ENCODE measurements at regions not wholly inside any gene's neighbourhood (a gene's known extent, or its start where the extent isn't known, plus 50 kb on each side); places are given as distances from the start of the nearest gene placed in this dataset.
"Not testable (repeated sequence)": the region's sequence is repeated elsewhere in the genome, so short reads cannot be mapped to it uniquely, and the experiment has no call there.

DNA sequence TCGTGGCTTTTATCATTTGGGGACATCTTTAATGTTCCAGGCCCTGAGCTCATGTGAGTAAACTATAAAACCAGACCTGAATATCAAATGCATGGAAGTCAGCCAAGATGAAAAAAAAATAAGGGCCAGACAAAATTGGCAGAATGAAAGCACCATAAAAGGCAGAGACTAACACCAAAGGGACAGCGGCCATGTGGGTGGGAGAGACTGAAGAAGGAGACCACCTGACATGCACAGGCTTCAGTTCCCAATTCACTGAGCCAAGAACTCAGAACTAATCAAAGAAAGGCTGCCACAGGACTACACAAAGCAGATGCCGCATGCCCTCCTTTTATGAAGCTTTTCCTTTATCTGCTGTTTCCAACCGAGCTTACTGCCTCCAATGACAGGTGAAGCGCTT, 267.1 kb downstream of the RAD51AP2 start:
- no peak for DNase-seq

- no peak for DNase-seq
Observed at GRCh38 chr2:17249249-17249648, 269.0 kb downstream of the RAD51AP2 start.

- DNase-seq = no peak
Observed at GRCh38 chr2:17245906-17246305, 272.3 kb downstream of the RAD51AP2 start.

DNA sequence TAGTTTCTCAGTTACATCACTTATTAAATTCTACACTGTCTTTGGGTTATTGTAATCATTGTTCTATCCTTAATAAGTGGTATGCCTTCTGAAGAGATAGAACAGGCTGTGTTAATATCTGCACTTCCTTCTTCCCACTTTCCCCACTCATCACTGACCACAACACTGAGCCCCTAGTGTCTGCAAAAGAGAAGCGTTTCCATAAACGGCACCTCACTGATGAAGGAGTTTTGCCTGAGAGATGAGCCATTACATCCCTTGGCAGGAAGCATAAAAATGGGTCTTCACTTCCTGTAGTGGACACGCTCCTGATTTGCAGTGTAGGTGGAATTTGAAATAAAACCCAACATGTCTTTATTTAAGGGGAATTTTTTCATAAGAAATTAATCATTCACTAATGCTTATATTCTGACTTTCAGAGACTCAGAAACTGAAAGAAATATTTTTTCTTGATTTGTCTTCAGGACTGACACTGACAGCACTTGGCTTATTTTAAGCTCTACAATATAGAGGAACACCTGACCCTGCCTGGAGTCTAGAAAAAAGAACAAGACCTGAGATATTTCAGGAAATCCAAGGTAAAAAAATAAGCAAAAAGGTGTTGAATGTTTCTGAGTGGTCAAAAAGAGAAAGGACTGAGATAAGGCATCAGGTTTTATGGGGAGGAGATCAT, 275.3 kb downstream of the RAD51AP2 start:
- no peak for DNase-seq

GRCh38 chr2:17239550-17239949, 278.7 kb downstream of the RAD51AP2 start:
- DNase-seq = no peak

- DNase-seq = no peak
Observed at GRCh38 chr2:17235167-17235566, 283.1 kb downstream of the RAD51AP2 start.

GRCh38 chr2:17232776-17233556, 285.3 kb downstream of the RAD51AP2 start:
- DNase-seq = no peak

DNA sequence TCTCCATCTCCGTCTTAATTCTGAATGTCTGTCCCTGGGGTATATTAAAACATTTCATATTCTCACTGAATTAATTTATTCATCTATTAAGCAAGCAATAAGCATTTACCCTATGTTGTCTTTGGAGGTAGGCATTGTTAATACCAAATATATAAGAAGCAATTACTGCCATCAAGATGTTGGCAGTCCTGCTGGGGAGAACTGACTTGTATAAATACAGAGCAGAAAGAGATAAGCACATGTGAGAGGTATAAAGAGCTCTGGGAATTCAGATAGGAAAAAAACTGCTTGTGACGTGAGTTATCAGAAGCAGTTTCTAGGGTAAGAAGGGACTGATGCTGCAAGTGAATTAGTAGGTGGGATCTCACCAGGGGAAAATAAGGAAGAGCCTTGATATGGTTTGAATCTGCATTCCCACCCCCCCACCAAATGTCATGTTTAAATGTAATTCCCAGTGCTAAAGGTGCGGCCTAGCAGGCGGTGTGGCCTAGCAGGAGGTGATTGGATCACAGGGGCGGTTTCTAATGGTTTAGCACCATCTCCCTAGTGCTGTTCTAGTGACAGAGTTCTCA, 286.8 kb downstream of the RAD51AP2 start:
- DNase-seq = no peak

DNA sequence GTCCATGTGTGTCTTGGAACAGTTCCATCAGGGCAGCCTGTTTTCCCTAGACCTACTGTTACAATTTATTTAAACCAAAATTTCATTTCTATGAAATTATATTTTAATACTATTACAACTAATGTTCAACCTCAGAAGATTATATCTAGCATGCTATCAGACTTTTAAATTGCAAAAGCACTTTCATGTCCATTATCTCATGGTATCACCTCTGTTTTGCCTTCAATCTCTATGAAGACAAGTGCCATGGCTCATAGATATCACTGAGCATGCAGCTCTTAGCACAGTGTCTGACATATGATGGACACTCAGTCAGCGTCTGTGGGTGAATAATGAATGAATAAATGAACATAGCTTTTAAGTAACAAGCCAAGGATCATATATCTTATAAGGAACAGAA, 288.8 kb downstream of the RAD51AP2 start:
- DNase-seq = no peak

DNA sequence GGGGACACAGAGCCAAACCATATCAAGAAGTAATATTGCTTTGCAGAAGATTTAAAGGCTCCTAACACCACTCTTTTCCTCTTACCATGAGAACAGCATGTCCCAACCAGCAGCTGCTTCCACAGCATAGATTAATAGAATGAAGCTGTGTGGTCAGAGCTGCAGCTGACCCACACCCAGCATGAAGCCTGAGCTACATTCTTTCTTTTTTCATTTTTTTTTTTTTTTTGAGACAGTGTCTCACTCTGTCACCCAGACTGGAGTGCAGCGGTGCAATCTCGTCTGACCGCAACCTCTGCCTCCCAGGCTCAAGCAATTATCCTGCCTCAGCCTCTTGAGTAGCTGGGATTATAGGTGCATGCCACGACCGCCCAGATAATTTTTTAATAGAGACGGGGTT, 289.8 kb downstream of the RAD51AP2 start:
- no peak for DNase-seq

DNA sequence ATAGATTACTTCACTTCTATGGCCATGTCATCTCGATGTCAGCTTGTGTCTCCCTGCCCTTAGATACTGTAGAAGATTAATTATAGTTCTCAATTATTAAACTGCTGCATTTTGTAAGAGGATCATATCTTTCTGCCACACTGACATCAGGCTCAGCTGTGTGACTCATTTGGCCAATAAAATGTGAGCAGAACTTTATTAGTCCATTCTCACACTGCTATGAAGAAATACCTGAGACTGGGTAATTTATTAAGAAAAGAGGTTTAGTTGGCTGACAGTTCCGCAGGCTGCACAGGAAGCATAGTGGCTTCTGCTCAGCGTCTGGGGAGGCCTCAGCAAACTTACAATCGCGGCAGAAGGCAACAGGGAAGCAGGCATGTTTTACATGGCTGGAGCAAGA, 290.4 kb downstream of the RAD51AP2 start:
- no peak for DNase-seq

DNA sequence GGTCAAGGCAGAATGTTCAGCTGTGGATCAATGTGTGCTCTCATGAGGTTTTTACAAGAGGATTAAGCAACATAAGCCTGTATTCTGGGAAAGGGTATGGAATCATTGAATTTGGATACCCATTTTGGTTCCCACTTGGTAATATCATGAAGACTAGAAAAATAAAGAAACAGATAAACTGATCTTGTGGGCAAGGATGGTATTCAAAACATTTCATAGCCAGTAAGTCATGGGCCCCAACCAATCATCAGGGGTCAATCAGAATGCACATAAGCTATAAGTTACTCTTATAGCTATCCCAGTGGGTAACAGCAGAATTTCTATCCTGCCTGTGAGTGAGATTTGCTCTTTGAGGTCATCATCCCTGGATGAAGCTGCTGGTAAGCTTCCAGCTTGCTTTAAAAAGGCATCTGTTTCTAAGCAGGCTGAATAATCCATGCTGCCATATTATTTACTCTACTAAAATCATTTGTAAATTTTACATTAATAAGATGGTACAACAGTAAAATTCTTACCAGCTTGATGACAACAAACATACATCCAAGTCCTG, 291.2 kb downstream of the RAD51AP2 start:
- DNase-seq = no peak

GRCh38 chr2:17223211-17223610, 295.0 kb downstream of the RAD51AP2 start:
- no peak for DNase-seq

- DNase-seq = no peak
Observed at GRCh38 chr2:17208511-17208910, 309.7 kb downstream of the RAD51AP2 start.

DNA sequence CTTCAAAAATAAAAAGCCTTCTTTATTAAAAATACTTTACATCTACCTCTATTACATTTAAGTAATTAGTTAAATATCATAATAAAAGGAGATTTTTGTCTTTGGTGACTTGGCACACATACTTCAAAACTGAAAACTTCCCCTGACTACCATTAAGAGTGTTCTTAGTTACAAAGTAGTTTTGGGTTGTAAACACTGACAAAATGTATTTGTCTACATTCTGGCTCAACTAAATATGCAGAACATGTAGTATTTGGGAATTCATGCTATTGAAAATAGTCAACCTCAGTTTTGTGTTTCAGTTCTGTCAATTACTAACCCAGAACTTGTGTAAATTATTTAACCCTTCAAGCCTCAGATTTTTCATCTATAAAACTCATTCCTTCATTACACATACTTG, 311.5 kb downstream of the RAD51AP2 start:
- DNase-seq = no peak

- not testable (repeated sequence) for DNase-seq
Observed at GRCh38 chr2:17204214-17204613, 314.0 kb downstream of the RAD51AP2 start.

DNA sequence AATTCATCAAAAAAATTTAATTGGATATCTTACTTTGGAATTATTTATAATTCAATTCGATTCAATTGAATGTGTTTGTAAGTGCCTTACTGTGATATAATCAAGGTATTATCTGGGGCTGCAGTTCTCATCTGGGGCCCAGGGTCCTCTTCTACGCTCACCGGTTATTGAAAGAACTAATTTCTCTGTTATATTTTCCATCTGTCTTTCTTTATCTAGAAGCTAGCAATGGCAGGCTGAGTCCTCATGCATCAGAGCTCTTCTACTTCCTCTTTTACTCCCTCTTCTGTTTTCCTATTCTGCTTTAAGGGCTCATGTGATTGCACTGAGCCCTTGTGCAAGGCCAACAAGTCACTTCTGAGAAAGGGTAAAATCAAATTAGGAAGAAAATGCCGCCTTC, 315.6 kb downstream of the RAD51AP2 start:
- not testable (repeated sequence) for DNase-seq

- no peak for DNase-seq
Observed at GRCh38 chr2:17199741-17200140, 318.5 kb downstream of the RAD51AP2 start.

- DNase-seq = no peak
Observed at GRCh38 chr2:17196380-17196779, 321.9 kb downstream of the RAD51AP2 start.

- no peak for DNase-seq
Observed at GRCh38 chr2:17195016-17195415, 323.2 kb downstream of the RAD51AP2 start.

DNA sequence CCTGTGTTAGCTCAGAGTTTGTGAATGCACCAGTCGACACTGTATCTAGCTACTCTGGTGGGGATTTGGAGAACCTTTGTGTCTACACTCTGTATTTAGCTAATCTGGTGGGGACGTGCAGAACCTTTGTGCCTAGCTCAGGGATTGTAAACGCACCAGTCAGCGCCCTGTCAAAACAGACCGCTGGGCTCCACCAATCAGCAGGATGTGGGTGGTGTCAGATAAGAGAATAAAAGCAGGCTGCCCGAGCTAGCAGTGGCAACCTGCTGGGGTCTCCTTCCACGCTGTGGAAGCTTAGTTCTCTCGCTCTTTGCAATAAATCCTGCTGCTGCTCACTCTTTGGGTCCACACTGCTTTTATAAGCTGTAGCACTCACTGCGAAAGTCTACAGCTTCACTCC, 324.2 kb downstream of the RAD51AP2 start:
- DNase-seq = no peak

DNA sequence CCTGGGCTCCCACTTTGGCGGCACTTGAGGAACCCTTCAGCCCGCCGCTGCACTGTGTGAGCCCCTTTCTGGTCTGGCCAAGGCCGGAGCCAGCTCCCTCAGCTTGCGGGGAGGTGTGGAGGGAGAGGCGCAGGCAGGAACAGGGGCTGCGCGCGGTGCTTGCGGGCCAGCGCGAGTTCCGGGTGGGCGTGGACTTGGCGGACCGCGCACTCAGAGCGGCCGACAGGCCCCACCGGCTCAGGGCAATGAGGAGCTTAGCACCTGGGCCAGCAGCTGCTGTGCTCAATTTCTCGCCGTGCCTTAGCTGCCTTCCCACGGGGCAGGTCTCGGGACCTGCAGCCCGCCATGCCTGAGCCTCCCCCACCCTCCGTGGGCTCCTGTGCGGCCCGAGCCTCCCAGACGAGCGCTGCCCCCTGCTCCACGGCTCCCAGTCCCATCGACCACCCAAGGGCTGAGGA, 324.8 kb downstream of the RAD51AP2 start:
- DNase-seq = not testable (repeated sequence)

- no peak for DNase-seq
Observed at GRCh38 chr2:17191223-17191622, 327.0 kb downstream of the RAD51AP2 start.

DNA sequence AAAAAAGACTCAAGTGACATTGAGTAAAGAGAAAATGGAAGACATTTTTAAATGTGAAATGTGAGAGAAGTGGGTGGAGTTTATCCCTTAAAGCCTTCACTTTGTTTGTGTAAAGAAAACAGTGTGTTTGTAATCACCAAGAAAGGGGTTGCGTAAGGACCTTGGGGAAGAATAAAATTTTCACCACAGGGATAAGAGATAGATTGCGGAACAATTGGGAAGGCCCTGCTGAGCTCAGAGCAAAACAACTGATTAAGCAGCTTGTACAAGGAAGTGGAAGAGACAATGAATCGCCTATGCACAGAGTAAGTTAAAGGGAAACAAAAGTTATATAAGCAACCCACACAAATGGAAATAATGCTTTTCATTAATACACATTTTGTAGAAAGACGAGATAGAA, 327.7 kb downstream of the RAD51AP2 start:
- DNase-seq = no peak

Measured in CD4-positive, alpha-beta T cell treated with Interleukin-15 for 1 hour (primary cell).